ENCODE measurements at regions not wholly inside any gene's neighbourhood (a gene's known extent, or its start where the extent isn't known, plus 50 kb on each side); places are given as distances from the start of the nearest gene placed in this dataset.

DNA sequence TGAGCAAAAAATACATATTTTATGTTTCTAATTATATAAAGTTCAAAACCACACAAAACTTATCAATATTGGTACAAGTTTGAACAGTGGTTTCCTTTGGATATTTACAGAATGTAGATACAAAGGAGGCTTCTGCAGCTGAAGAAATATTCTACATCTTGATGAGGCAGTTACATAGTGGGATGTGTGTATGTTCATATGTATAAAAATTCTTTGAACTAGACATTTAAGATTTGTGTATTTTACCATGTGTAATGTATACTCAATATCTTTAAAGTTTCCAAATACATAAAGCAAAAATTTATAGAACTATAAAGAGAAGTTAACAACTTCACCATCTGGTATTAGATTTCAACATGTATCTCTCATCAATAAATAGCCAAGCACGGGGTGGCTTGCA lies 80.7 kb upstream of the TNFSF4 start:
- TF ChIP-seq ZNF274 (IDR thresholded peaks at IDR 0.05; ENCODE audit: low read depth, low read length): no peak
- no peak overlapping the region for H3K4me3 ChIP-seq (ENCODE audit: low read length)

DNA sequence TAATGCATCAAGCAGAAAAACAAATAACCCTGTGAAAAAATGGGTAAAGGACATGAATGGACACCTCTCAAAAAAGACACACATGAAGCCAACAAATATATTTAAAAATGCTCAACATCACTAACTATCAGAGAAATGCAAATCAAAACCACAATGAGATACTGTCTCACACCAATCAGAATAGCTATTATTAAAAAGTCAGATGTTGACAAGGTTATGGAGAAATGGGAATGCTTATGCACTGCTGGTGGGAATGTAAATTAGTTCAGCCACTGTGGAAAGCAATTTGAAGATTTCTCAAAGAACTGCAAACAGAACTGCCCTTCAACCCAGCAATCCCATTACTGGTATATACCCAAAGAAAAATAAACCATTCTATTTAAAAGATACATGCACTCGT lies 86.6 kb upstream of the TNFSF4 start:
- H3K4me3 ChIP-seq (ENCODE audit: low read length): no peak overlapping the region
- TF ChIP-seq ZNF274 (IDR thresholded peaks at IDR 0.05; ENCODE audit: low read depth, low read length): no peak

DNA sequence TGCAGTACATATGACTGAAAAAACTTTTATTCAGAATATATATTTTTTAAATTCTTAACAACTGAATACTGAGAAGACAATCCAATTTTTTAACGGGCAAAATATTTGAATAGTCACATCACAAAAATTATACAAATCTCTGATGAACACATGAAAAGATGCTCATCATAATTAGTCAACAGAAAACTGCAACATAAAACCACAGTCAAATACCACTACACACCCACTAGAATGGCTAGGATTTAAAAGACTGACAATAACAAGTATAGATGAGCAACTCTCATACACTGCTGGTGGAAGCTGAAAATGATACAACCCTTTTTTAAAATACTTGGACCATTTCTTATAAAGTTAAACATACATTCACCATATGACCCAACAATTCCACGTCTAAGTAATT lies 87.7 kb upstream of the TNFSF4 start:
- no peak overlapping the region for H3K4me3 ChIP-seq (ENCODE audit: low read length)
- no peak for TF ChIP-seq ZNF274 (IDR thresholded peaks at IDR 0.05; ENCODE audit: low read depth, low read length)

DNA sequence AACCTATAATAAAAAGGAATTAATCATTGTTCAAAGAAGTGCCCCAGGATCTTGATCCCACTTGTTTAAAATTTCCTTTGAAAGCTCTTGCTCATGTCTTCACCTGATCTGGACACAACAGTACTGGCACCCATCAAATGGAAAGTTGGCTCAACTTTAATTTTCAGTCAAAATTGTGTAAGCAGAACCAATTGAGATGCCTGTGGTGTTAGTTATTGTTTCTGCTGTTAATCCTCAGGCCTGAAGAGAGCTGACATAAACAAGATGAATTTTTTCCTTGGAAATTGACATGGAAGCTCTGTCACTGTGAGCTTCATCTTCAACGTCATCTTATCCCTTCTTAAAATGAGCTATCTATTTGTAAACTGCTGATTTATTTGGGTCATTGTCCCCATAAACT lies 88.3 kb upstream of the TNFSF4 start:
- H3K4me3 ChIP-seq (ENCODE audit: low read length): no peak overlapping the region
- TF ChIP-seq ZNF274 (IDR thresholded peaks at IDR 0.05; ENCODE audit: low read depth, low read length): no peak

DNA sequence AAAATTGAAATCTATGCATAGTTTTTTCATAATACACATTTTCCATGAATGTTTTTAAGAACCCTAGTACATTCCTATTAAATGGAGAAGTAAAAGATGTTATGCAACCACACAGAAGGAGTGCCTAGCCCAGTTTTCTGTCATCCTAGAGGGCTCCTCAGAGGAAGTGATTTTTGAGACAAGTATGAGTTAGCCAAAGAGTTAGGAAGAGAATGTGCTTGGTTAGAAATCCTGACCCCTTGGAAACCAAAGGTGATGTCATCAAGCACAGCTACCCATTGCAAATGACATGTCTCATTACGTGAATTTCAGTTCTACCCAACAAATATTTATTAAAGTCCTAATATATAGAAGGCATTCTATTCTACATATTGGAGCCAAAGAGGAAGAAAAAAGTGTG lies 88.9 kb upstream of the TNFSF4 start:
- no peak for TF ChIP-seq ZNF274 (IDR thresholded peaks at IDR 0.05; ENCODE audit: low read depth, low read length)
- H3K4me3 ChIP-seq (ENCODE audit: low read length): no peak overlapping the region

DNA sequence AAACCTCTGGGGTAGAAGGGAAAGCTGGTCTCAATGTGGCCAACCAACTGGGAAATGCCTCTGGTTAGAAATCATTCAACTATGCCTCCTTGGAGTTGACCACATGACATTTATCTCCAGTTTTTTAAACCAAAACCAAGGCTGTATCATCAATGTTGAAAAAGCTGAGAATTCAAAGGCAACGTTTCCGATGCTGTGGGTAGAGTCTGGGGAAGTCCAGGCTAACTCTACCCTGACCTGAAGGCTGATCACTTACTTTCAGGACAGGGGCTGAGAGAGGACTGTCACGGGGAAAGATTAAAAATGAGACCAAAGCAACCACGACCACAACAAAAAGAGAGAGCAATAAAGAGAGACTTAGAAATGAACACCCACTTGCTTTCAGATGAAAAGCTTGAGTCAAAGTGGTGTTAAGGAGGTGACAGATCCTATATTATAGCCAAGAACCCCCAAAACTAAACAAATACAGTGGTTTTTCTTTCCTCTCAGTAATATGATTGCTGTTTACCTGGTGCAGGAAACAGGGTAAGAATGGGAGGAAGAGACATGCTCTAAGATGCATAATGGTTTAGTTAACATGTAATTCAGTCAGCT lies 90.8 kb upstream of the TNFSF4 start:
- no peak for TF ChIP-seq ZNF274 (IDR thresholded peaks at IDR 0.05; ENCODE audit: low read depth, low read length)
- no peak overlapping the region; the same call in 1 of the 2 replicates for H3K4me3 ChIP-seq (ENCODE audit: low read length)

DNA sequence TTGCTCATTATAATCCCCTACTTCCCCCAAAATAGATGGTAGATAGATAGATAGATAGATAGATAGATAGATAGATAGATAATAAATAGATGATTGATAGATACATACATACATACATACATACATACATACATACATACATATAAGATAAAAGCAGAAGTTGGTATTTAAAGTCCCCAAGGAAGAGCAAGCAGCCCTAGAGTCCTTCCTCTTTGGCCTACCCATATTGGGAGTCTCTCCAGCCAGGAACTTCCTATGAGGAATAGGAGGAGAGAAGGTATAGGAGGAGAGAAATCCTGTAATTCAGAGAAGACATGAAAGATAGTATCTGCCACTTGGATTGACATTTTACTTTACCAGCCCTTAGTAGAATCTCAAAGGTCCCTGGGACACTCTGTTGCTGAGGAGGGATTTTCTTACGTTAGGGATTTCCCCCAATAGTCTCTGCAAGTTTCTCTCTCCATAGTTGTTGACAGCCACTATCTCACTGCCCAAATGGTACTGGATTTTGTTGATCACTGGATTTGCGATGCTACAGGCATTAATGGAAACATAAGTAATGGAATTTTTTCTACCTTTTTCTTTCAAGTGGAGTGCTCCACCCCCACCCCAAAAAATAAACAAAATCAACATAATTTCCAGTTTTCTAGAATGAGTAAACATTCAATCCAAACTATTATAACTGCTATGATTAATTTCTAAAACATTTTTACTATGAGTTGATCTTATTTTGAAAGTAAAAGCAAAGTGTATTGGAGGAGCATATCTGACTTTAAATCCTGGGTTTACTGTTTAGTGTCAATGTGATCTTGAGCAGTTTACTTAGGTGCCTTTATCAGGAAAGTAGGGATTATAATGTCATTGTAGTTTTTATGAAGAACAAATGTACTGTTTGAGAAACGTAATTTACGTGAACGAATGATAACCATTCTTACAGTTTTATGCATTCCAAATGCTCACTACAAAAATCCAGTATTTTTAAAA lies 93.2 kb upstream of the TNFSF4 start:
- no peak for TF ChIP-seq ZNF274 (IDR thresholded peaks at IDR 0.05; ENCODE audit: low read depth, low read length)
- H3K4me3 ChIP-seq (ENCODE audit: low read length): no peak overlapping the region

DNA sequence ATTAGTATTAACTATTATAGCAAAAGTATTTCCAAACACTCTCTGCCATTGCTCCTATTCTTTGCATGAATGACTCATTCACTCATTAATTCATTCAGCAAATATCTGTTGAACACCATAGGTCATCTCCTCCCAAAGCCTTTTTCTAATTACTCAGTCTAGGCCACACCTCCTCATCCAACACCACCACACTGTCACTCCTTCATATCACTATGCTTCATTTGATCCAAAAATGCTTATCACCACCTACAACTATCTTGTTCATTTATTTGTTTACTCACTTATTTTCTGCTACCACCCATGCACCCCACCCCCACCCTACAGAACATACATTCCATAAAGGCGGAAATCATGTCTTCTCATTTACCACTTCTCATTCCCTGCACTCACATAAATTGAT lies 94.4 kb upstream of the TNFSF4 start:
- TF ChIP-seq ZNF274 (IDR thresholded peaks at IDR 0.05; ENCODE audit: low read depth, low read length): no peak
- no peak overlapping the region for H3K4me3 ChIP-seq (ENCODE audit: low read length)

DNA sequence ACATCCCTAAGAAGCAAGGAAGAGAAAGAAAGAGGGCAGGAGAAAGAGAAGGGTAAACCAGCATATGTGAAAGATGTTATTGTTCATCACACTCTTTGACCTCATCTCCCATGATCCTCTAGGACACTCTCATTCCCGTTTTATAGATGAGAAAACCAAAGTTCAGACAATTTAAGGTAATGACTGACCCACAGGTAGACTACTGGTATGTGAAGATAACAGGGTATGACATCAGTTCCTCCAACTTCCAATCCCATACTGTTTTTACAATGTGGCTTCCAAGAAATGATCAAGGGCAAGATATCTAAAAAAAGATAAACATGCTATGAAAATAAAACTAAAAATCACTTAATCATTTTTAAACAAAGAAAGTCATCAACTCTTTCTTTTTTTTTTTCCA lies 95.2 kb upstream of the TNFSF4 start:
- TF ChIP-seq ZNF274 (IDR thresholded peaks at IDR 0.05; ENCODE audit: low read depth, low read length): no peak

DNA sequence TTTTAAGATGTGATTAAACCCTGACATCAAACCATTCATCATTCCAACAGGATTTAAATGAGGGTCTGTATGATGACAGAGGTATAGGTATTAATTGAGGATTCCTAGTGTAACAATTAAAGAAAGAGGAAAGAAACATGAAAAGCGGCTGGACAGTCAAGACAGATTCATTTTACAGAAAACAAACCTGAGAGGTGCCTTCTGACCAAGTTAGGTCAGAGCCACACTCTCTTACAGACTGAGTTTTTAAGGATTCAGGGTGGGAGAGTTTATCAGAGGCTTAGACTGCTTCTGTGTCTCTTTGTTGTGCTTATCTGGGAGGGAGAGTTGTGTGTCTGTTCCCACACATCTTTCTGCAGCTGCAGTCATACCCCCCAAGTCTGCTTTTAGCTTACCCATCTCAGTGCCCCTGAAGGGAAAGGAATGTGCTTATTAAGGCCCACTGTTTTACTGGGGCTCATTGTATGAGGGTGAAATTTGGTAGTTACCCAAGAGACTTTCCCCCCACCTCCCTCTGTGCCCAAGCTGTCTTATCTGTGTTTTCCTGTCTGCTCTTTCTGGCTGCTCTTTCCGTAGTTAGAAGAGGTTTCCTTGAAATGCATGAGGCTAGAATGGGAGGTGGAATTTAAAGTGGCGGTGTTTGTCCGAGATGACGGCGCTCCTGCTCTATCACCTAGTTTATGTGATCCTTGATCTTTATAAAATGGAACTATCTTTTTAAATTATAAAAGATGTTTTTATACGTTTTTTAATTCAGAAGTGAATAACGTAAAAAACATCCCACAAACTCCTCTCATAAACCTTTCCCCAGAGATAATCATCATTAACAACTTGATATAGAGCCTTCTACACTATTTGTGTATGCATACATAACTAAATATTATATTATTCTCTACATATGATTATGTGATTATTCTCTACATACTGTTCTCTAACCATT lies 96.0 kb upstream of the TNFSF4 start:
- H3K4me3 ChIP-seq (ENCODE audit: low read length): no peak overlapping the region
- no peak for TF ChIP-seq ZNF274 (IDR thresholded peaks at IDR 0.05; ENCODE audit: low read depth, low read length)

More for the DNA sequence above, 95.2 kb upstream of the TNFSF4 start:
- no peak overlapping the region for H3K4me3 ChIP-seq (ENCODE audit: low read length)

DNA sequence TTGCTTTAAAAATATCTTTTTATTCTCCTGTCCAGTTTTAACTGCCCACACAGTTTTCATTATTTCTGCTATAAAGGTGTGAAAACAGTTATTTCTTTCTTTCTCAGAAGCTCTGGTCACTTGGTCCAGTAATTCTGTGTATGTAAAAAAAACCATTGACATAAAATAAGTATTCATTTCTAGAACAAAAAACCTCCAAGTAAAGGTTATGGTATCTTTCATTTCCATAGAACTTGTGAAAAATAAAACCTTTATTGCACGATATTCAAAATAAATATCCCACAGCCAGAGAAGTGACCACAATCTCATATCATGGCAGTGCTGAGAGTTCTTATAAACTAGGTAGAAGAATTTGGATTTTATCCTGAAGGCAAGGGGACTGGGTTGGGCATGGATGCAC lies 96.9 kb upstream of the TNFSF4 start:
- TF ChIP-seq ZNF274 (IDR thresholded peaks at IDR 0.05; ENCODE audit: low read depth, low read length): no peak

DNA sequence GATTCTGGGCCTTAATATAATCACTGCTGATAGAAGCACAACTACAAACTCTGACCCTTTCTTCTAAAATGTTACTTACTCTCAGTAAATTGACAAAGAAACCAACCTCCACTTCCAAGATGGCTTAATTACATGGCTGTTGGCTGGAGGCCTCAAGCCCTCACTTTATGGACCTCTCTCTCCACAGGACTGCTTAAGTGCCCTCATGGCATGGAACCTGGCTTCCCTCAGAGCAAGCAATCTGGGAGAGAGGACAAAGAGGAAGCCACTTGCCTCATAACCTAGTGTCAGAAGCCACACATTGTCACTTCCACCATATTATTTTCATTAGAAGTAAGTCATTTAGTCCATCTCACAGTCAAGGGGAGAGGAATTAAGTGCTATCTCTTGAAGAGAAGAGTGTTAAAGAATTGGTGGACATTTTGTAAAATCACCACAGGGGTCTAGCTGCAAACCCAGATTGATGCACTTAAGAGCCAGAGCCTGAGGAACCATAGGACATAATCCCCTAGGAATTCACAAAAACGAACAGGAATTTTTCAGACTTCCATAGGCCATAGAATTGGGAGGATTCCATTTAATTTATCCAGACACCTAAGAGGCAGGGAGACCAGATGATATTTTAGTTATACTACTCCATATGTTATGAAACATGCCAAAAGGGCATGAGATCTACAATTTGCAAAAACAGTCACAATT lies 97.5 kb upstream of the TNFSF4 start:
- no peak overlapping the region for H3K4me3 ChIP-seq (ENCODE audit: low read length)

More for the DNA sequence above, 96.9 kb upstream of the TNFSF4 start:
- H3K4me3 ChIP-seq (ENCODE audit: low read length): no peak overlapping the region

DNA sequence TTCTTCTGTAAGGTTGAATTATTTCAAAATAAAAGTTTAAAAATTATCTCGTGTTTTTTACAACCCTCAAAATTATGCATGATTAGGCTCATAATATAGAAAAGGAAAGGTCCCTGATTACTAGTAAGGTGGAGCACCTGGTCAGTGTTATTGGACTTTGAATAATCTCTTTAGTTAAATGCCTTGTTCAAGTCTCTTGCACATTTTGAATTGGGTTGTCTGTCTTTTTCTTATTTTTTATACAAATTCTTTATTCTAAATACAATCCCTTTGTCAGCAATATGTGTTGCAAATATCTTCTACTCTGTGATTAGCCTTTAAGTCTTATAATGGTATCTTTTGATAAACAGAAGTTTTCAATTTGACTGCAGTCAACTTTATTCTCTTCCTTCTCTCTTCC lies 100.7 kb upstream of the TNFSF4 start:
- no peak overlapping the region for H3K4me3 ChIP-seq (ENCODE audit: low read length)
- no peak for TF ChIP-seq ZNF274 (IDR thresholded peaks at IDR 0.05; ENCODE audit: low read depth, low read length)

More for the DNA sequence above, 97.5 kb upstream of the TNFSF4 start:
- TF ChIP-seq ZNF274 (IDR thresholded peaks at IDR 0.05; ENCODE audit: low read depth, low read length): no peak

DNA sequence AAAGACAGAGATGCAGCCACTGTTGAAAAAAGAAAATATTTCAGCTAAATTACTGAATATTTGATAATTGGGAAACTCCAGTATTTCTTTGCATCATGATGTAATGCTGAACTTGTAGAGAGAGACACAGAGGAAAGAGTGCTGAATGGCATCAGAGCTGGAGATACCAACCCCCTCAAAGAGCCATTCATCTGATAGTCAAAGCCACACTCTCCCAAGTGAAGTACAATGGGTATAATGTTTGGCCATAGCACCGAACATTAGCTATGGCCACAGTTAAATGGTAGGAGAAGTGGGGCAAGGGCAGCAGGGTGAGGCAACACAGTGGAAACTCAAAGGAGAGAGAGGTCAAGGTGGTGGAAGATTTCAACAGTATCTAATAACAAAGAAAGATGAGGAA lies 107.5 kb upstream of the TNFSF4 start:
- no peak overlapping the region for H3K4me3 ChIP-seq (ENCODE audit: low read length)

More for the DNA sequence above, 107.5 kb upstream of the TNFSF4 start:
- no peak for TF ChIP-seq ZNF274 (IDR thresholded peaks at IDR 0.05; ENCODE audit: low read depth, low read length)
